Activated gamma-delta T cell treated with Interleukin-2 at 50 U/mL for 16 hours (primary cell): ENCODE measurements at regions not wholly inside any gene's neighbourhood (a gene's known extent, or its start where the extent isn't known, plus 50 kb on each side); places are given as distances from the start of the nearest gene placed in this dataset.

Source experiments
- DNase-seq: peaks from one replicate; pipeline ENCODE4 v3.0.0-alpha.2; 2020

GRCh38 chr13:44263751-44264620, 109.6 kb upstream of the SERP2 start:
- no peak for DNase-seq

GRCh38 chr13:44266305-44266704, 107.3 kb upstream of the SERP2 start:
- DNase-seq: no peak

DNA sequence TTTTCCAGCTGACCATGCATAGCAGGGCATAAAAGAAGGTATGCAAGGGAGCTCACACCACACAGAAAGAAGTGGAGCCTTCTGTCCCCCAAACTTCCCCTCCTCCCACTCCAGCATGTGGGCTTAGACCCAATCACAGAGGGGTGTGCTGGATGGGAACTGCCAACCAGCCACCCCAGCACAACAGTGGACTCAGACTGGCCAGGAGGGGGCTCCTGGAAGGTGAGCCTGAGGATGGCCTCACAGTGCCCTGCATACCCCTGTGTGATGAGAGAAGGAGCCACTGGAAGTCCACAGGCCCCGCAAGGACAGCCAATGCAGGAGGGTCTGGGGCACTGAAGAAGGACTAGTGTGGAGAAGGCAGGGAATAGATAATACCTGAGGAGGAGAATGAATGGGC, 106.9 kb upstream of the SERP2 start:
- no peak for DNase-seq

DNA sequence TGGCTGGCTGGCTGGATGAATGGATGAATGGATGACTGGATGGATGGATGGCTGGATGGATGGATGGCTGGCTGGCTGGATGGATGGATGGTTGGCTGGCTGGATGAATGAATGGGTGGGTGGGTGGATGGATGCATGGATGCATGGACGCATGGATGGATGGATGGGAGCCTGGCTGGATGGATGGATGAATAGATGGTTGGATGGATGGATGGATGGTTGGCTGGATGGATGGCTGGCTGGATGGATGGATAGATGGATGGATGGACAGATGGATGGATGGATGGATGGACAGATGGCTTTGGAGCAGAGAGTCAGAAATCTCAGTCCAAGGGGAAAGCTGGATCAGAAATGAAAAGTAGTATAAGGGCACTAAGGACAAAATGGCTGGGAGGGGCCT, 106.4 kb upstream of the SERP2 start:
- no peak for DNase-seq

- DNase-seq: no peak
Observed at GRCh38 chr13:44267980-44268379, 105.6 kb upstream of the SERP2 start.

GRCh38 chr13:44268980-44269379, 104.6 kb upstream of the SERP2 start:
- DNase-seq: no peak

DNA sequence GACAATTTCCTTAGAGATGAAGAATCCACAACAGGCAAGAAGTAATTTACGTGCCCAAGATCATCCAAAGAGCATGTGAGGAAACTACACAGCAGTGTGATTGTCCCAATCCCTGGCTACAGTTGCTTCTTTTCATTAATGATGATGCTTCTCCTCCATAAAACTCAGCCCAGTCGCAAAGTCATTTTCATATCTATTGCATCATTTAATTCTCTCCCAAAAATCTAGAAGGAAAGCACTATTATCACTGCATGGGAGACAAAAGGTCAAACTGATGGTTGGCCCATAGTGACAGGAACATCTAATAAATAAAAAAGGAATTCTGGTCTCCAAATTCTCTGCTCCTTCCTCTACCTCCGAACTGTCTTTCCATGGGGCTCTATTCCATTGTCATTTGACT, 103.5 kb upstream of the SERP2 start:
- no peak for DNase-seq

GRCh38 chr13:44271031-44271455, 102.6 kb upstream of the SERP2 start:
- no peak for DNase-seq

GRCh38 chr13:44271473-44271872, 102.2 kb upstream of the SERP2 start:
- no peak for DNase-seq

- DNase-seq: no peak
Observed at GRCh38 chr13:44271915-44272341, 101.7 kb upstream of the SERP2 start.

- no peak for DNase-seq
Observed at GRCh38 chr13:44272692-44273091, 100.9 kb upstream of the SERP2 start.

DNA sequence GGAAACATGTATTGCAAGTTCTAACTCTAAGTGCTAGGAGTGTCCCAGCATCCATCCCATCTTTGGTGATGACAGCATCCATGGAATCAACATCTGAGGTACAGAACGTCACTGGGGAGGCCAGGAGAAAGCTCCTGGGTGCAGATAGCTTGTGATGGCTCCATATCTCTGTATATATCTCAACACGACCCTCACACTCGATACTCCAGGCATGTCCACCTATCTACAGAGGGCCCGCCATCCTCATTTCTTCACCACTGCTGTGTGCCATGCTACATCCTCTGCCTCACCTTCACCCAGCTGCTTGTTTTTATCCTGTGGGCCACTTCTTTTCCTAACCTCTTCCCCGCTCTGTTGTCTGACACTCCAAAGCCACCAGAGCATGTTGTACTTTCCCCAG, 100.4 kb upstream of the SERP2 start:
- DNase-seq: no peak

DNA sequence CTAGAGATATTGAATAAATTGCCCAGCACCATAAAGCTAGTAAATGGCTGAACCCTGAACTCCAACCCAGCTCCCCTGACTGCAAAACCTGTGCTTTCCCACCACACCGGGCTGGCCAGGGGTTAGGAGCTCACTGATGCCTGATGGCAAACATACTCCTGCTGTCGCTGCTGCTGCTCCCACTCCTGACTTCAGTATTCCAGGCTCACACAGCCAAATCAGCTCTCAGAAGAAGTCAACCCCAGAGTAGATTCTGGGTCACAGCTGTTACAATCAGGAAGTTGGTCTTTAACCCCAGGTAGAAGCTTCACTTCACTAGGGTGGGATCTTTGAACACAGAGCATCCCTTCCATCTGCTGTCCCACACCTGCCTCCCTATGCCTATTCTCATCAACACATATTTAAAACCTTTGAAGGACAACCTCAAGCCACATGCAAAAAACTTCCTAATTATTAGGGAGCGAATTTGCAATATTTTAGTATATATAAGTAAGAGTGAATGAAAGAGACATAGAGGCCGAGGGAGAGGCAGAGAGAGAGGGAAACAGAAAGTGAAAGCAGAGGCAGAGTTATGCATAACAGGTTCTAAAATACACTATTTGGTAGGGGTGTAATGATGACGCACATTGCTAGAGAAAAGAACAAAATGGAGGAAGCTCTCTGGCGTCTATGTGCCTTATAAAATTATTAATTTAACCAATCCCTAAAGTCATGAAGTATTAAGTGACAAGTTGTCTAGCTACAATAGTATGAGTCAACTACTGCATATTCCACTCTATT, 99.4 kb upstream of the SERP2 start:
- peak; percentile 23 for DNase-seq

GRCh38 chr13:44274771-44275205, 98.8 kb upstream of the SERP2 start:
- peak; percentile 14 for DNase-seq

DNA sequence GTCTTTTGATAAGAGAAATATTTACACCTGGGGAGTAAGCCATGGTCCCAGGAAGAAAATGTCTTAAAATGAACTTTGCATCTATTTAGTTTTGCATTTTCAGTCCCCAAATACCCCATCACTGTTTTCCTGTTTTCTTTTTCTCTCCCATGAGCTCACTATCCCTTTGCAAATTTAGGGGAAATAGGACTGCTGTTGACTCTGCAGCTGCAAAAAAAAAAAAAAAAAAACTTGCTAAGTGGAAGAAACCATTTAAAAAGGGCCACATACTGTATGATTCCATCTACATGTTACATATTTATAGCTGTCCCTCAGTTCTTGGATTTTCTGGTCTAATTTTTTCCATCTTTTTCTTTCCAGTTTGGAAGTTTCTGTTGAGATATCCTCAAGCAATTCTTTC, 98.2 kb upstream of the SERP2 start:
- DNase-seq: no peak

GRCh38 chr13:44276061-44276460, 97.6 kb upstream of the SERP2 start:
- no peak for DNase-seq

- DNase-seq: no peak
Observed at GRCh38 chr13:44277459-44277858, 96.2 kb upstream of the SERP2 start.

- no peak for DNase-seq
Observed at GRCh38 chr13:44278166-44278565, 95.5 kb upstream of the SERP2 start.

DNA sequence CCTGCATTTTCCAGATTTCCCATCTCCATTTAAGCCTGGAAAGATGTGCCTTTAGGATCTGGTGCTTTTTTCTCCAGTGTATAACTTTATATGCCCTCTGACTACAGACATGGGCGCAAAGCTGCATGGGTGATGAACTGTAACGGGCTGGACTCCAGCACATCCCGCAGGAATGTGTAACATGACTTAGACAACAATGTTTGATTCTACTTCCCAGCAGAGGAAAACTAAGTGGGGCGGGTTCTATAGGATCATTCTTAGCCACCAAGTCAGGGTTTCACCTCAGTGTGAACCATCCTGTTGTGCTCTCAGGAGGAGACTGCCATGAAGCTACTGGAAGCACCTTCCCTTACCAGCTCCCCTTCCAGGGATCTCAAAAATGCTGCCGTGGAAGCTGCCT, 93.2 kb upstream of the SERP2 start:
- DNase-seq: no peak

- no peak for DNase-seq
Observed at GRCh38 chr13:44281252-44282000, 92.2 kb upstream of the SERP2 start.

- DNase-seq: no peak
Observed at GRCh38 chr13:44283600-44283999, 90.0 kb upstream of the SERP2 start.

DNA sequence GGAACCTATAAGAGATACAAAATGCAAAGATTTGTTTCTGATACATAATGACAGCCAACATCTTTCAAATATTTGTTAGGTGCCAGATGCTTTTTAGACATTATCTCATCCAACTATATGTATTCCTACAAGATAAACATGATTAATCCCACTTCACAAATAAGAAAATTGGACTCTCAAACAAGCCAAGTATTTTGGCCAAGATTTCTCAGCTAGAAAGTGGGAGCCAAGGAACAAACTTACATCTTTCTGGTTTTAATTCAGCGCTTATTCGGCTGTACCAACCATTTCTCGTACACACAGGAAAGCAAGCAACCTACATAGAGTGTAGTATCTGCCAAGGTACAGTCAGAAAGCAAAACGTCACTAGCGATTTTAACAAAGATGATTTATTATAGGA, 85.7 kb upstream of the SERP2 start:
- DNase-seq: no peak

GRCh38 chr13:44292545-44292944, 81.1 kb upstream of the SERP2 start:
- no peak for DNase-seq
